ENCODE measurements at regions not wholly inside any gene's neighbourhood (a gene's known extent, or its start where the extent isn't known, plus 50 kb on each side); places are given as distances from the start of the nearest gene placed in this dataset.
"Not testable (repeated sequence)": the region's sequence is repeated elsewhere in the genome, so short reads cannot be mapped to it uniquely, and the experiment has no call there.

DNA sequence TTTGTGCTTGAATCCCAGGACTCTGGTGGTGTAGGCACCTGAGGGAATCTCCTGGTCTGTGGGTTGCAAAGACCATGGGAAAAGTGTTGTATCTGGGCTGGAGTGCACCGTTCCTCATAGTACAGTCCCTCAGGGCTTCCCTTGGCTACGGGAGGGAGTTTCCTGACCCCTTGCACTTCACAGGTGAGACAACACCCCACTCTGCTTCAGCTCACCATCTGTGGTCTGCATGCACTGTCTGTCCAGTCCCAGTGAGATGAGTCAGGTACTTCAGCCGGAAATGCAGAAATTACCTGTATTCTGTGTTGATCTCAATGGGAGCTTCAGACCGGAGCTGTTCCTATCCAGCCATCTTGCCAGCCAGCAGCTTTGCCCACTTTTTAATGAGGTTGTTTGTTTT lies 353.0 kb upstream of the IRS4 start:
- Histone ChIP-seq H3K4me2 (no peak overlapping the region), H3K79me2 (ENCODE audit: insufficient read depth, low read depth) (no peaks in the 10 kb centered on the region), H3K36me3 (ENCODE audit: insufficient read depth) (no peaks in the 10 kb centered on the region), H2AFZ (ENCODE audit: low read depth) (no peak overlapping the region), H3K9ac (no peak overlapping the region), H4K20me1 (ENCODE audit: insufficient read depth) (no peaks in the 10 kb centered on the region), H3K4me3 (IDR thresholded peaks at IDR 0.05; ENCODE audit: insufficient read depth, low read depth, low read length) (no peak overlapping the region), H3K27ac (no peak overlapping the region), H3K27me3 (ENCODE audit: insufficient read depth, low read depth) (no peaks in the 10 kb centered on the region), H3K4me1 (ENCODE audit: low read depth, poor library complexity, severe bottlenecking) (no peaks in the 10 kb centered on the region)
- TF ChIP-seq, protein P1, sequence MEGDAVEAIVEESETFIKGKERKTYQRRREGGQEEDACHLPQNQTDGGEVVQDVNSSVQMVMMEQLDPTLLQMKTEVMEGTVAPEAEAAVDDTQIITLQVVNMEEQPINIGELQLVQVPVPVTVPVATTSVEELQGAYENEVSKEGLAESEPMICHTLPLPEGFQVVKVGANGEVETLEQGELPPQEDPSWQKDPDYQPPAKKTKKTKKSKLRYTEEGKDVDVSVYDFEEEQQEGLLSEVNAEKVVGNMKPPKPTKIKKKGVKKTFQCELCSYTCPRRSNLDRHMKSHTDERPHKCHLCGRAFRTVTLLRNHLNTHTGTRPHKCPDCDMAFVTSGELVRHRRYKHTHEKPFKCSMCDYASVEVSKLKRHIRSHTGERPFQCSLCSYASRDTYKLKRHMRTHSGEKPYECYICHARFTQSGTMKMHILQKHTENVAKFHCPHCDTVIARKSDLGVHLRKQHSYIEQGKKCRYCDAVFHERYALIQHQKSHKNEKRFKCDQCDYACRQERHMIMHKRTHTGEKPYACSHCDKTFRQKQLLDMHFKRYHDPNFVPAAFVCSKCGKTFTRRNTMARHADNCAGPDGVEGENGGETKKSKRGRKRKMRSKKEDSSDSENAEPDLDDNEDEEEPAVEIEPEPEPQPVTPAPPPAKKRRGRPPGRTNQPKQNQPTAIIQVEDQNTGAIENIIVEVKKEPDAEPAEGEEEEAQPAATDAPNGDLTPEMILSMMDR (conservative IDR thresholded peaks at IDR 0.05; ENCODE audit: low read depth, low read length), result no peak

DNA sequence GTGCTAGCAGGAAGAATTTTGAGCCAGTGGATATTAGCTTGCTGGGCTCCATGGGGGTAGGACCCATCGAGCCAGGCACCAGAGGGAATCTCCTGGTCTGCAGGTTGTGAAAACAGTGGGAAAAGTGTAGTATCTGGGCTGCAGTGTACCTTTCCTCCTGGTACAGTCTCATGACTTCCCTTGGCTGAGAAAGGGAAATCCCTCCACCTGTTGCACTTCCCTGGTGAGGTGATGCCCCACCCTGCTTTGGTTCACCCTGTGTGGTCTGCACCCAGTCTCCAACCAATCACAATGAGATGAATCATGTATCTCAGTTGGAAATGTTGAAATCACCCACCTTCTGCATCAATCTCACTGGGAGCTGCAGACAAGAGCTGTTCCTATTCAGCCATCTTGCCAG lies 341.4 kb upstream of the IRS4 start:
- Histone ChIP-seq H4K20me1 (ENCODE audit: insufficient read depth) (no peaks in the 10 kb centered on the region), H3K4me2 (no peak overlapping the region), H3K27me3 (ENCODE audit: insufficient read depth, low read depth) (no peaks in the 10 kb centered on the region), H3K36me3 (ENCODE audit: insufficient read depth) (no peaks in the 10 kb centered on the region), H3K4me3 (IDR thresholded peaks at IDR 0.05; ENCODE audit: insufficient read depth, low read depth, low read length) (no peak overlapping the region), H3K79me2 (ENCODE audit: insufficient read depth, low read depth) (no peaks in the 10 kb centered on the region), H3K9ac (no peak overlapping the region), H3K4me1 (ENCODE audit: low read depth, poor library complexity, severe bottlenecking) (no peaks in the 10 kb centered on the region), H3K27ac (no peak overlapping the region), H2AFZ (ENCODE audit: low read depth) (no peak overlapping the region)
- TF ChIP-seq, protein P1 (conservative IDR thresholded peaks at IDR 0.05; ENCODE audit: low read depth, low read length), result no peak

DNA sequence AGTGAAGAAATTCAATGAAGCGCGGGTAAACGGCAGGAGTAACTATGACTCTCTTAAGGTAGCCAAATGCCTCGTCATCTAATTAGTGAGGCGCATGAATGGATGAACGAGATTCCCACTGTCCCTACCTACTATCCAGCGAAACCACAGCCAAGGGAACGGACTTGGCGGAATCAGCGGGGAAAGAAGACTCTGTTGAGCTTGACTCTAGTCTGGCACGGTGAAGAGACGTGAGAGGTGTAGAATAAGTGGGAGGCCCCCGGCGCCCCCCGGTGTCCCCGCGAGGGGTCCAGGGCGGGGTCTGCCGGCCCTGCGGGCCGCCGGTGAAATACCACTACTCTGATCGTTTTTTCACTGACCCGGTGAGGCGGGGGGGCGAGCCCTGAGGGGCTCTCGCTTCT lies 317.8 kb upstream of the IRS4 start:
- H3K79me2 ChIP-seq (ENCODE audit: insufficient read depth, low read depth); H3K4me1 ChIP-seq (ENCODE audit: low read depth, poor library complexity, severe bottlenecking); H3K4me3 ChIP-seq (IDR thresholded peaks at IDR 0.05; ENCODE audit: insufficient read depth, low read depth, low read length); H4K20me1 ChIP-seq (ENCODE audit: insufficient read depth); H3K27ac ChIP-seq; H2AFZ ChIP-seq (ENCODE audit: low read depth); H3K36me3 ChIP-seq (ENCODE audit: insufficient read depth); H3K27me3 ChIP-seq (ENCODE audit: insufficient read depth, low read depth); H3K9ac ChIP-seq; H3K4me2 ChIP-seq: not testable (repeated sequence)

DNA sequence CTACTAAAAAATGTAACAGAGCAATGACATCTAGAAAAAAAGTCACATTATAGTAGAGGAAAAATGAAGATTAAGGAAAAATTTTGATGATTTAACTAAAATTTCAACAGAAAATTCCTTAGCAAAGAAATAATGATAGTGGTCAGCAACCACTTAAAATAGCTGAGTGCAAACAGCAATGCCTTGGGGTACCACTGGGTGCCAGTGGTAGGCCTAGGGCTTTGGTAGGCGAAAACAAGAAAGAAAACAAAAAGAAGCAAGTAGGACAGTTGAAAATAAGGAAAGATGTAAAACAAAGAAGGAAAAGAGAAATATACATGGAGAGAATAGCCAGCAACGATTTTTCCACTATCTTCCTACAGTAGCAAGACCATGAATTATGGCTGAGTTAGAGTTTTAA lies 313.5 kb upstream of the IRS4 start:
- TF ChIP-seq, protein P1 (conservative IDR thresholded peaks at IDR 0.05; ENCODE audit: low read depth, low read length), result no peak
- no peak overlapping the region for H3K9ac ChIP-seq
- no peak overlapping the region for H3K27ac ChIP-seq
- no peaks in the 10 kb centered on the region for H3K36me3 ChIP-seq (ENCODE audit: insufficient read depth)
- H4K20me1 ChIP-seq (ENCODE audit: insufficient read depth), result no peaks in the 10 kb centered on the region
- no peak overlapping the region for H2AFZ ChIP-seq (ENCODE audit: low read depth)
- H3K79me2 ChIP-seq (ENCODE audit: insufficient read depth, low read depth), result no peaks in the 10 kb centered on the region
- H3K4me2 ChIP-seq, result no peak overlapping the region
- no peaks in the 10 kb centered on the region for H3K27me3 ChIP-seq (ENCODE audit: insufficient read depth, low read depth)
- no peak overlapping the region for H3K4me3 ChIP-seq (IDR thresholded peaks at IDR 0.05; ENCODE audit: insufficient read depth, low read depth, low read length)
- no peaks in the 10 kb centered on the region for H3K4me1 ChIP-seq (ENCODE audit: low read depth, poor library complexity, severe bottlenecking)

DNA sequence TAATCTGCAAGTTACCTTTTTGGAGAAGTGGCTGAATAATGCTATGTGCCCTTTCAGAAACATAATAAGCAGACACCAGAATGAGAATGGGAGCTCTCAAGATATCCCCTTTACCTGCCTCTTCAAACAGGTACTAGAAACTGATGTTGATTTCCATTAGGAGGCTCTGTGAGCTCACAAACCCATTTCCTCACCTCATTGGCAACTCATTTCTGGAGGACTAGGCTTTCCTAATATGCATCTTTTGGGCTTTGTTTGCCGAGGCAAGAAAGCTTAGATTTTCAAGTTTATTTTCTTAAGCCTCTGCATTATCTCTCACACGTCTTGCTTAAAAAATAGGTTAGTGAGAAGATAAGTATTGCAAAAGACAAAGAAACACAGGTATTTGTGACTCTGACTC lies 313.1 kb upstream of the IRS4 start:
- Histone ChIP-seq H2AFZ (ENCODE audit: low read depth) (no peak overlapping the region), H3K9ac (no peak overlapping the region), H3K4me3 (IDR thresholded peaks at IDR 0.05; ENCODE audit: insufficient read depth, low read depth, low read length) (no peak overlapping the region), H4K20me1 (ENCODE audit: insufficient read depth) (no peaks in the 10 kb centered on the region), H3K27me3 (ENCODE audit: insufficient read depth, low read depth) (no peaks in the 10 kb centered on the region), H3K4me1 (ENCODE audit: low read depth, poor library complexity, severe bottlenecking) (no peaks in the 10 kb centered on the region), H3K27ac (no peak overlapping the region), H3K79me2 (ENCODE audit: insufficient read depth, low read depth) (no peaks in the 10 kb centered on the region), H3K36me3 (ENCODE audit: insufficient read depth) (no peaks in the 10 kb centered on the region), H3K4me2 (no peak overlapping the region)
- TF ChIP-seq, protein P1 (conservative IDR thresholded peaks at IDR 0.05; ENCODE audit: low read depth, low read length), result no peak

All from KMS-11 (cell line).